GM10266 (cell line): ENCODE measurements at regions not wholly inside any gene's neighbourhood (a gene's known extent, or its start where the extent isn't known, plus 50 kb on each side); places are given as distances from the start of the nearest gene placed in this dataset.

Source experiments
- DNase-seq: peaks from one replicate; pipeline ENCODE4 v3.0.0; 2012; ENCODE audit errors: extremely low spot score
- TF ChIP-seq, protein P1 (sequence below): IDR thresholded peaks from 2 replicates; pipeline ENCODE4 v1.5.1; 2012; ENCODE audit warnings: mild to moderate bottlenecking, low read depth; ENCODE audit not compliant: control insufficient read depth, insufficient read depth; ENCODE audit errors: missing control alignments

DNA sequence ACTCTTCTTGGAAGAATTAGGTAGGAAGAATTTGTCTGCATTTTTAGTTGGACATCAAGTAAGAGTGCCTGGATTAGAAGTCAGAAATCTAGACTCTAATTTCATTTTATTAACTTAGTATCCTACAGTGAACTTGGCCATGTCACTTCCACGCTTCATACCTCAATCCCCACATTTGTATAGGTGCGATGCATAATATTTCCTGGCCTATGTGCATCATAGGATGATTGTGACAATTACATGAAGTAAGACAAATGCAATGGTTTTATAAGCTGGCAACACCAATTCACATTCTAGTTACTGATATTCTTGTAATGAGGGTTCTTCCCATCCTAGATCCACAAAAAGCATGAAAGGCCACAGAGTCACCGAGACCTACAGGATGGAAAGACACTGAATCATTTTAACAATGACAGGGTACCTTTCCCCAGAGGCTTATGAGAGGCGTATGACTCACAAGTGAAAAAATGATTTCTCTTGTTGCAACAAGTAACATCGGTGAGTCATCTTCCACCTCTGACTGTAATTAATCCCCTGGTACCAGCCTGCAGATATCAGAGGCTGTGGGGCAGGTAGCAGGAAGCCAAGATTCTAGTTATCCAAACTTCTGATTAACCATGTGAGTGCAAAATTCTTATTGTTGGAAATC lies 56.0 kb upstream of the OR5AK2 start:
- no peak for DNase-seq
- TF ChIP-seq, protein P1, sequence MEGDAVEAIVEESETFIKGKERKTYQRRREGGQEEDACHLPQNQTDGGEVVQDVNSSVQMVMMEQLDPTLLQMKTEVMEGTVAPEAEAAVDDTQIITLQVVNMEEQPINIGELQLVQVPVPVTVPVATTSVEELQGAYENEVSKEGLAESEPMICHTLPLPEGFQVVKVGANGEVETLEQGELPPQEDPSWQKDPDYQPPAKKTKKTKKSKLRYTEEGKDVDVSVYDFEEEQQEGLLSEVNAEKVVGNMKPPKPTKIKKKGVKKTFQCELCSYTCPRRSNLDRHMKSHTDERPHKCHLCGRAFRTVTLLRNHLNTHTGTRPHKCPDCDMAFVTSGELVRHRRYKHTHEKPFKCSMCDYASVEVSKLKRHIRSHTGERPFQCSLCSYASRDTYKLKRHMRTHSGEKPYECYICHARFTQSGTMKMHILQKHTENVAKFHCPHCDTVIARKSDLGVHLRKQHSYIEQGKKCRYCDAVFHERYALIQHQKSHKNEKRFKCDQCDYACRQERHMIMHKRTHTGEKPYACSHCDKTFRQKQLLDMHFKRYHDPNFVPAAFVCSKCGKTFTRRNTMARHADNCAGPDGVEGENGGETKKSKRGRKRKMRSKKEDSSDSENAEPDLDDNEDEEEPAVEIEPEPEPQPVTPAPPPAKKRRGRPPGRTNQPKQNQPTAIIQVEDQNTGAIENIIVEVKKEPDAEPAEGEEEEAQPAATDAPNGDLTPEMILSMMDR: no peak

DNA sequence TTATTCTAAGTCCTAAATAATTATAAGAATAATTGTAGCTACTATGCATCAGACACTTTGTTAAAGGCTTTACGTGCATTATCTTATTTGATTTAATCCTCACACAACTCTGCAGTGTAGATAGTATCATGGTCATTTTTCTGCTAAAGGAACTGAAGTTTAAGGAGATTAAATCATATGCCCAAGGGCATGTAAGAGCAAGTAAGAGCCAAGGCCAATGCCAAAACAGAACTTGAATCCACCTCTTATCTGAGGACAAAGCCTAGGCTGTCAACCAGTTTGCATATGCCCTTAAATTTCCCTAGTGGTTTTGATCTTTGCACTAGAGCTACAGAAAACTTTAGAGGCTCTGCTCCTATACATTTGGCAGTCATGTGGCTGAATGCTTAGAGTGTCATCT lies 65.6 kb upstream of the OR5AK2 start:
- no peak for DNase-seq
- TF ChIP-seq, protein P1: no peak

DNA sequence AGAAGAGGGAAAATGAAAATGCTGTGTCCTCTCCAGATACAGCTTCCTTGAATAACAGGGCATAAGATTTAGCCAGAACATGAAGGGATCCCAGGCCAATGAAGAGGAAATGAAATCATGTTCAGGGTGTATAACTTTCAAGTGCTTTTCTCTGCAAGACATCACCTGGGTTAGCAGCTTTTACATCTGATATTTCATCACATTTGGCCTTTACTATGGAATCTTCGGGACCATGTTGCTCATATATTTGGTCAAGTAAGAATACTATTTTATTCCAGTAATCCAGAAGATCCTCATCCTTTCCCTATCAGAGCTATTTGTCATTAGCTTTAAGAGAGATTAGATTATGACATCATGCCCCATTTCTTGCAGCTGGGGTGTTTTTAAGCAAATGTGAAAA lies 66.3 kb upstream of the OR5AK2 start:
- no peak for DNase-seq
- TF ChIP-seq, protein P1: no peak

DNA sequence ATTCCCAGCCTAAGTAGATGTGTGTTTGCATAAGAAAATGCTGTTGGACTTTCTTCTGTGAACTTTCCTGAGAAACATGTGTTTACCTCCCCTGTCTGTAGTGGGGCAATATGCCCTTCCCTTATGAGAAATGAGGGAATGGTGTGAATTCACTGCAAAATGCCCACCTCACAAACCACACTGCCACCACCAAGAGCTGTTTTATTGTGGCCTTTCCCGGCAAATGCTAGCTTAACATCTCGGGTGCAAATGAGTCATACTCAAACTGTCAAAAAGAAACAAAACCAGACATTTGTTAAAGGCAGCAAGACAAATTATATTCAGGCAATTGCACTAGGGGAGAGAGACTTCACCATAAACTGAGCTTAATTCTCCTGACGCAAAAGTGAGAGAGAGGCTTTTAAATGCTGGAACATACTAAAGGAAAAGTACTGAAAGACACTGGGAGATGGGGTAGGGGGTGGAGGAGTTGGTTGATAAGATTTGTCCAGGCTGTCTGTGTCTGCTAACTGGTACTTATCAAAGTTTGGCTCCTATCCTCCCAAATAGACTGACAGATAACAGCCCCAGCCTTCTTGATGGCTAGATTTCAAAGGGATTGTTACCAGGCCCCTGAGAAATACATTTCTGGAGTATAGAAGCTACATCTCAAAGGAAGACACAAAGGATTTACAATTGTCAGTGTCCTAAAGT lies 70.9 kb upstream of the OR5AK2 start:
- TF ChIP-seq, protein P1: no peak
- DNase-seq: no peak

DNA sequence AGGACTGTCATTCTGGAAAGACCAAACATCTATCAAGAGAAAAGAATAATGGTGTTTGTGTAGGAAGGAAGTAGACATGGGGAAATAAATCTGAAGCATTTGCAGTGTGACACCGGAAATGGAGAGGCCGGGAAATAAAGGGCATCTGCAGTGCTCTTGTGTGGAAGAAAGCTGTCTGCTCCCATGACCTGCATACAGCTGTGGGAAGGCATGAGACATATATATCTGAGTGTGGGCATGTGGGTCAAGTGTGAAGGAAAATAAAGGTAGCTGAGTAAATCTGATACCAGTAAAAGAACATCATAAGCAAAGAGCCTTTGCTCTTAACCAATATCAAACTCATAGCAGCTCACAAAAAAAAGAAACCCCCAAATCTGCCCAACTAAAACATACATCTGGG lies 72.1 kb upstream of the OR5AK2 start:
- TF ChIP-seq, protein P1: no peak
- DNase-seq: no peak

DNA sequence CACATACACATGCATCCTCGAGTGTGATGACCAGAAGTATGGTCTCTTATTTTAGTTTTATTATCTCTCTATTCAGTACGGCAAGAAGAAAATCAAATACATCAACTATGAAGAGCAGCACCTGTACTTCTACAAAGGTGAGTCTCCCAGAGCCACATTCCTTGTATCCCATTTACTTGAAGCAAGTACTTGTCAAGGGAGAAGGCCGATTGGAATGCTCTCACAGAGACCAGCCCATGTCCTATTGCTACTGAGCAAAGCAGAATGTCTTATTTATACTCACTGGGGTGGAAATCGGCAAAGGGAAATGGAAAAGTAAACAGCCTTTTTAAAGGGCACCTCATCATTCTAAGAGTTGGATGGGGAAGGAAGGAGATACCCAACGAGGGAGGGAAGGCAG lies 72.6 kb upstream of the OR5AK2 start:
- TF ChIP-seq, protein P1: no peak
- DNase-seq: no peak

DNA sequence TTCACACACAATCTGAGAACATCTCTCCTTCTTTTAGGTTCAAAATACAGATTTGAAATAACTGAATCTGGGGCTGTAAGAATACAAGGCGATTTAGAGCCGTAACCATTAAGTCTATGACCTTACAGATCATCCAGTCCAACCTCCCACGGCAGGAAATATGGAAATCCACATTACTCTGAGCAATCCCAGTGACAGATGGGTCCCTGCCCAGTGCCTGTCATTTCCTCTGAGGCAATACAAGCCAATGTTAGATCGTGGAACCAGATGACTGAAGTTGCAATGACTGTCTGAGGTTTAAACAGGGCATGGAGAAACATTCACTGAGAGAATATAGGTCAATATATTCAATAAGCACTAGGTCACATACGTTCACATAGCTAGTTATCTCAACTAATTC lies 77.4 kb upstream of the OR5AK2 start:
- no peak for DNase-seq
- TF ChIP-seq, protein P1: no peak
